ENCODE measurements at regions not wholly inside any gene's neighbourhood (a gene's known extent, or its start where the extent isn't known, plus 50 kb on each side); places are given as distances from the start of the nearest gene placed in this dataset.
A peak's percentile ranks its signal among the peaks of the same experiment; 100 is the strongest.
"Not testable (repeated sequence)": the region's sequence is repeated elsewhere in the genome, so short reads cannot be mapped to it uniquely, and the experiment has no call there.

DNA sequence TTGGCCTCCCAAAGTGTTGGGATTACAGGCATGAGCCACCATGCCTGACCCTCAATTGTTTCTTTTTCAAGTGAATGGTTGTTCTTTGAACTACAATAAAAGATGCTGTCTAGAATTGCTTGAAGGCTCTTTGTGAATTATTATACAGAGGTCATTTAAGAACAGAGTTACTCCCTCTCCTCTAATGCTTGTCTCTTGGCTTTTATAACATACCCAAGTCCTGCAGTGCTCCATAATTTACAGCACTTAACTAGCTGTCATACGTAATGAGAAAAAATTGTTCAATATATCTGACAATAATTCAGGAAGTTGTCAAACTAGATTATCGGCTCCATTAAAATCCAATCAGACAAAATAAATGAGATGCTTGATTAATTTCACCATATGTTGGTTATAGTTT is 823.0 kb upstream of the ATXN7L3B start:
- no peak overlapping the region for H3K27ac ChIP-seq
- no peaks in the 10 kb centered on the region for H3K9me3 ChIP-seq (replicated peaks)
- H3K4me3 ChIP-seq, result no peak overlapping the region
- DNase-seq, result no peak
- no peaks in the 10 kb centered on the region for H3K4me1 ChIP-seq
- H3K27me3 ChIP-seq, result no peaks in the 10 kb centered on the region
- no peaks in the 10 kb centered on the region for H3K36me3 ChIP-seq

DNA sequence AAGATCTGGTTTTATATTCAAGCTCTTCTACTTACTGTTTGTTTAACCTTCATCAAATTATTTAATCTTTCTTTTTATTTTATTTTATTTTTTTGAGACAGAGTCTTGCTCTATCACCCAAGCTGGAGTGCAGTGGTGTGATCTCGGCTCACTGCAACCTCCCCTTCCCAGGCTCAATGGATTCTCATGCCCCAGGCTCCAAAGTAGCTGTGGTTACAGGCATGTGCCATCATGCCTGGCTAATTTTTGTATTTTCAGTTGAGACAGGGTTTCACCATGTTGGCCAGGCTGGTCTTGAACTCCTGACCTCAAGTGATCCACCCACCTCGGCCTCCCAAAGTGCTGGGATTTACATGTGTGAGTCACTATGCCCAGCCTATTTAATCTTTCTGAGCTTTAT is 821.5 kb upstream of the ATXN7L3B start:
- not testable (repeated sequence) for H3K27me3 ChIP-seq; H3K27ac ChIP-seq; H3K4me3 ChIP-seq; H3K4me1 ChIP-seq; H3K9me3 ChIP-seq (replicated peaks); DNase-seq; H3K36me3 ChIP-seq

DNA sequence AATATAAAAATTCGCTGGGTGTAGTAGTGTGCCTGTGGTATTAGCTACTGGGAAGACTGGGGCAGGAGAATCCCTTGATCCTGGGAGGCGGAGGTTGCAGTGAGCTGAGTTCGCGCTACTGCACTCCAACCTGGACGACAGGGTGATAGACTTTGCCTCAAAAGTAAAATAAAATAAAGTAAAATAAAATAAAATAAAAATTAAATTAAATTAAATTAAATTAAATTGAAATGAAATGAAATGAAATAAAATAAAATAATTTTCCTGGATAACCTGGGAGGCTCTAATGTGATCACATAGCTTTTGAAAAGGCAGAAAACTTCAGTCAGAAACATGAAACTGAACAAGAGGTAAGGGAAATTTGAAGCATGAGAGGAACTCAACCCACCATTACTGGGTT is 818.4 kb upstream of the ATXN7L3B start:
- no peak for DNase-seq
- H3K4me3 ChIP-seq, result no peak overlapping the region
- no peaks in the 10 kb centered on the region for H3K4me1 ChIP-seq
- H3K9me3 ChIP-seq (replicated peaks), result no peaks in the 10 kb centered on the region
- H3K27me3 ChIP-seq, result no peaks in the 10 kb centered on the region
- H3K36me3 ChIP-seq, result no peaks in the 10 kb centered on the region
- H3K27ac ChIP-seq, result no peak overlapping the region

DNA sequence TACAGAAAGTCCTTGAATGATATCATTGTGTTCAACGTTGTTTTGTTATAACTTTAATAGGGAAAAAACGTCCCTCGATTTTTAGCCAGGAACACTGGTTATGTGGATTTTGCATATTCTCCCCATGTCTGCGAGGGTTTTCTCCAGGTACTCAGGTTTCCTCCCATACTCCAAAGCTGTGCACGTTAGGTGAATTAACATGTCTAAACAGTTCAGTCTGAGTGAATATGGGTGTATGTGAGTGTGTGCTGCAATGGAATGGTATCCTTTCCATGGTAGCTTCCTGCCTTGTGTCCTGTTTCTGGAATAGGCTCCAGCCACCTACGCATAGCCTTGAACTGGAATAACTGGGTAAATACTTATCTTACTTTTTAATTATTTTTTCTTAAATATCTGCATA is 810.8 kb upstream of the ATXN7L3B start:
- no peaks in the 10 kb centered on the region for H3K9me3 ChIP-seq (replicated peaks)
- DNase-seq, result no peak
- H3K36me3 ChIP-seq, result no peaks in the 10 kb centered on the region
- H3K4me3 ChIP-seq, result no peak overlapping the region
- no peak overlapping the region for H3K27ac ChIP-seq
- H3K4me1 ChIP-seq, result no peaks in the 10 kb centered on the region
- H3K27me3 ChIP-seq, result no peaks in the 10 kb centered on the region

DNA sequence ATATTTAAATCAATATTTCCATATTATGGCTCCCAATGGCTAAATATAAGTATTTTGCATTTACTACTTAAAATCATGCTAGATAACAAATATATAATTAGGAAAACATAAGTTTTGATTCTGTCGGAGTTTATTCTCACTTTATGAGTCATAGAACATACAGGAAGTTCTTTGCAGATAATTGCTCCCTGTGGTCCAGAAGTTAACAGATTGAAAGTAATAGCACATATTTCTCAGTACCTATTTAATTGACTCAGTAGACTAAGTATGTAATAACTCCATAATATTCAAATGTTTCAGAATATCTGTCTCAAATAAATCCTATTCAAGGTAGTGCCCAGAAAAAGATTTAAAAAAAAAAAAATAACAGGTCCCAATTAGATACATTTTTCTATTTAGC is 806.0 kb upstream of the ATXN7L3B start:
- DNase-seq, result no peak
- no peaks in the 10 kb centered on the region for H3K27me3 ChIP-seq
- no peaks in the 10 kb centered on the region for H3K9me3 ChIP-seq (replicated peaks)
- H3K36me3 ChIP-seq, result no peaks in the 10 kb centered on the region
- no peak overlapping the region for H3K27ac ChIP-seq
- no peaks in the 10 kb centered on the region for H3K4me1 ChIP-seq
- no peak overlapping the region for H3K4me3 ChIP-seq

DNA sequence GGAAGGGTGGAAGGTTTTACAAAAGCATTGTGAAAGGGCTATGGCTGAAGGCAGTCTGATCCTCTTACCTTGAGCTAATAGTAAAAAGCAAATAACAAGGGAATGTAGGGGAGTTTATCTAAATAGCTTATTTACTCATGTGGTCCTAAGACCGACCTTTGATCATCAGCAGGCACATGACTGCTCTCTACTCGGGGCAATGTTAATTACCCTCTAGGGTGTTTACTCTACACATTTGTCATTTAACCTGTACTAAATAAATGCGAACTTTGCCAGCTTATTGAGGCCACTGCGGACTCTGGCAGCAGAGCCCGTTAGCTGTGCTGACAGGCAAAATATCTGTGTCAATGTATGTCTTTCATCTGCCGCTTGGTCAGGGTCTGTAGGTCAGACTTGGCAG is 768.3 kb upstream of the ATXN7L3B start:
- Histone ChIP-seq H3K27ac (no peak overlapping the region), H3K27me3 (no peaks in the 10 kb centered on the region), H3K36me3 (no peaks in the 10 kb centered on the region), H3K9me3 (replicated peaks) (no peaks in the 10 kb centered on the region), H3K4me1 (no peaks in the 10 kb centered on the region), H3K4me3 (no peak overlapping the region)
- DNase-seq, result peak in 1 of 2 experiments; percentile 4

DNA sequence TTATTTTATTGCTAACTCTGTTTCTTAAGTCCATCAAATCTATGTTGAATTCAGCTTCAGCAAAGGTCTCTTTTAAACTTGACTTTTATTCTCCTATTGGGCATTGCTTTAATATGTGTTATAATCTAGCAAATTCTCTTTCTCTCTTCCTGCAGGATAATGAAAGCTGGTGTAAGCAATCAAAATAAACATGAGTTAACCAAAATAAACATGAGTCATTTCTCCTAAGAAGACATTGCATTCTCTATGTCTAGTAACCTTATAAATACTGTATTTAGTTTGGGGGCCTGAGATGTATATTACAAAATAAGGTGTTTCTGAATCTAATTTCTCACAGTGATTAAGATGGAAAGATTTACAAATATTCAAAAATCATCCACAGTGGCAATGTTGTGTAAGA is 739.1 kb upstream of the ATXN7L3B start:
- H3K27ac ChIP-seq, result no peak overlapping the region
- H3K9me3 ChIP-seq (replicated peaks), result no peaks in the 10 kb centered on the region
- H3K4me1 ChIP-seq, result no peaks in the 10 kb centered on the region
- H3K4me3 ChIP-seq, result no peak overlapping the region
- no peak for DNase-seq
- H3K36me3 ChIP-seq, result no peaks in the 10 kb centered on the region
- H3K27me3 ChIP-seq, result no peaks in the 10 kb centered on the region

DNA sequence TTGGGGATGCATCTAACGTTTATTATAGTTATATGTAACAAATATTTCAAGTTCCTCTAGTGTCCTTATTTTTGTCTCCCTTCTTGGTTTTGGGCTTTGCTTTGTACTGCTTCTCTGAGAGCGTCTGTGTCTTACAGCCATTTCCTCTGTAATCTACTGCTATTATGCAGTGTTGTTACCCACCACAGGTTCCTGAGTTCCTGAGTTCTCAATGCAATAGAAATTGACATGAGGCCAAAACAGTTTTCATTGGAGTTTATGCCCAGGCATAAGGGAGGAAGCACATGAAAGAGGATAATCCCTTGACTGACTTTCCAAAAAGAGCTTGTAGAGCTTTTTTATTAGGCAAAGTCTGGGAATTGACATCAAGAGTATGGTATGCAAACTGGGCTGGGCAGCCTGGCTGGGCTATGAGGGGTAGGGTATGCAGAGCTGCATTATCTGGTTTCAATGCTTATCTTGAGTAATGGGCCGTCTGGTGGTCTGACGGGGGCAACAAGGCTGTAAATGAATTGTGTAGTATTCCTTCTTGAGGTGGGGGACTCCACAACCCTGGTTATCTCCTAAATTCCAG is 722.5 kb upstream of the ATXN7L3B start:
- H3K9me3 ChIP-seq (replicated peaks), result no peaks in the 10 kb centered on the region
- DNase-seq, result no peak
- no peaks in the 10 kb centered on the region for H3K4me1 ChIP-seq
- H3K27me3 ChIP-seq, result no peaks in the 10 kb centered on the region
- no peak overlapping the region for H3K4me3 ChIP-seq
- no peak overlapping the region for H3K27ac ChIP-seq
- H3K36me3 ChIP-seq, result no peaks in the 10 kb centered on the region

DNA sequence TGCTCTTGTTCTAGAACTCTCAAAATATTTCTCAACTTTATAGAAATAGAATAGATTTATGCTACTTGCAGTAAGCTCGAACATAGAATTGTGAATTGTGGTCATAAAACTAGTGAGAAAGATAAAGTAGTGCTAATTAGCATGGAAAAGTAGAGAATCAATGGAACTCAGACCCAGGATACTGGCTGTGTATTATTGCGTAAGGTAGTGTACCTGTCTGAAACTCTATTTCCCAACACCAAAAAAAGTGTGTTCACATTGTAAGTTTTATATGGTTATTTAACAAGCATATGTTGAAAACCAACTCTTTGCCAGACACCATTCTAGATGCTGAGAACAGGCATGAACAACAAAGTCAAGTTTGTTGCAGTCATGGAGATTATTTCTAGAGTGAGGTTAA is 720.5 kb upstream of the ATXN7L3B start:
- no peaks in the 10 kb centered on the region for H3K9me3 ChIP-seq (replicated peaks)
- no peak for DNase-seq
- H3K36me3 ChIP-seq, result no peaks in the 10 kb centered on the region
- no peaks in the 10 kb centered on the region for H3K27me3 ChIP-seq
- H3K27ac ChIP-seq, result no peak overlapping the region
- no peak overlapping the region for H3K4me3 ChIP-seq
- no peaks in the 10 kb centered on the region for H3K4me1 ChIP-seq

DNA sequence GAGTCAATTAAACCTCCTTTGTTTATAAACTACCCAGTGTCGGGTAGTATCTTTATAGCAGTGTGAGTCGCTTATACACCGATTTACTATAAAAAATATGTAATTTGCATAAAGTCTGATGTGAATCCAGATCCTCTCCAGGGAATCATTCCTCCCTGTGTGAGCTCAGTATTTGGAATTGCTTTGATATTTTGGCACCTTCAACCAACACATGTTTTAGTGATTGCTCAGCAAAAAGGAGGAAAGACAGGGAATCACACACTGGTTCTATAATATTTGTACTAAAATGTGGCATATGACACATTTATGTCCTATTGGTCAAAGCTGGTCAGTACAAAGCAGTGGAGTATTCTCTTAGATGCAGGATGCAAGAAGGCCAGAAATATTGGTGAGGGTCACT is 703.9 kb upstream of the ATXN7L3B start:
- Histone ChIP-seq H3K27ac (no peak overlapping the region), H3K36me3 (no peaks in the 10 kb centered on the region), H3K4me1 (no peaks in the 10 kb centered on the region), H3K9me3 (replicated peaks) (no peaks in the 10 kb centered on the region), H3K27me3 (no peaks in the 10 kb centered on the region), H3K4me3 (no peak overlapping the region)
- DNase-seq, result no peak

DNA sequence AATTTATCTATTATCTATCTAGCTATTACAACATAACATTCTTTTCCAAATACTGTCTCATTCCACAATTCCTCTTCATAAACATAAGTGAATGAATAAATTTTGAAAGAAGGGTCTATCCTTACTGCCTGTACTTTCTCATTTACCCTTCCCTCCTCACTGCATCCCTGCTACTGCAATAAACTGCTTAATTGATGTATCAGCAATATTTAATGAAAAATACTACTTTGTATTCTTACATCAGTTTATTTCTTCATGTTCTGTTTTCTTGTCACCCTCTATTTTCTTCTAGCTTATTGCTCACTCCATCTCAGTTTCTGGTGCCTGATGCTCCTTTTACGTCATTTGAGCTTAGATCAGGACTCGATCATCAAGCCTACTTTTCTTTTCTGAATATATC is 695.7 kb upstream of the ATXN7L3B start:
- no peak overlapping the region for H3K27ac ChIP-seq
- no peaks in the 10 kb centered on the region for H3K9me3 ChIP-seq (replicated peaks)
- H3K4me3 ChIP-seq, result no peak overlapping the region
- DNase-seq, result no peak
- no peaks in the 10 kb centered on the region for H3K36me3 ChIP-seq
- no peaks in the 10 kb centered on the region for H3K4me1 ChIP-seq
- no peaks in the 10 kb centered on the region for H3K27me3 ChIP-seq

DNA sequence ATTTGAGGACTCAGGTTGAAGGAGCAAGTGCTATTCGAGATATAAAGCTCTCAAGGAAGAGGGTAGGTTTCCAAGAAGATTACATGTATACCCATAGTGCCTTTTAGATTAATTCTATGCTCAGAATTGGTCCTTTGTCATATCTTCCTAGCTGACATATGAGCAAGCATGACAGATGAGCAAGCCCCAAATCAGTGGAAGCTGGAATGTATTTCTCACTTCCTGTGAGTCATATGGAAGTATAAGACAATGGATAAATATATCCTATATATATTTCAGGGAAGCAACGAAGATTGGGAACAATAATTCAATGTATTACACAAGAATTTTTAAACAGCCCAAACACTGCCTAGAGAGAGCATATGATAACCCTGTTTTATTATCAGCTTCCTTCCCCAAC is 674.1 kb upstream of the ATXN7L3B start:
- Histone ChIP-seq H3K27me3 (no peaks in the 10 kb centered on the region), H3K9me3 (replicated peaks) (no peaks in the 10 kb centered on the region), H3K4me3 (no peak overlapping the region), H3K36me3 (no peaks in the 10 kb centered on the region), H3K27ac (no peak overlapping the region), H3K4me1 (no peaks in the 10 kb centered on the region)
- peak in 1 of 2 experiments; percentile 1 for DNase-seq

DNA sequence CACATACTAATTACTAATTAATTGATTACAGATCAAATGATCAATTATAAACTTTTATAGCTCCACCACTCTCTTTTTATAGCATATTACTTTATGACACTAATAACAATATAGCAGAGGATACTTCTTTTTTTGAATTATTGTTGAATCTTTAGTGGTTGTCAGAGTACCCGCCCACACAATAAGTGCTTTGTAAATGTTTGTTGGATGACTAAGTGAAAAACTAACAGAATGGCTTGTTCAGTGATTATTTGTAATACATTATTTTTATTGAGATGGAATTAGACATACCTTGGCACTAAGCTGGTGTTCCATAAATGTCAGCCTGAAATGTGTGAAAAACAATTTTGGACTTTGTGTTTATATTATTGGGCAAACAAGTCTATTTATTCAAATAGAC is 670.5 kb upstream of the ATXN7L3B start:
- Histone ChIP-seq H3K27ac (no peak overlapping the region), H3K4me1 (no peaks in the 10 kb centered on the region), H3K4me3 (no peak overlapping the region), H3K27me3 (no peaks in the 10 kb centered on the region), H3K9me3 (replicated peaks) (no peaks in the 10 kb centered on the region), H3K36me3 (no peaks in the 10 kb centered on the region)
- no peak for DNase-seq

DNA sequence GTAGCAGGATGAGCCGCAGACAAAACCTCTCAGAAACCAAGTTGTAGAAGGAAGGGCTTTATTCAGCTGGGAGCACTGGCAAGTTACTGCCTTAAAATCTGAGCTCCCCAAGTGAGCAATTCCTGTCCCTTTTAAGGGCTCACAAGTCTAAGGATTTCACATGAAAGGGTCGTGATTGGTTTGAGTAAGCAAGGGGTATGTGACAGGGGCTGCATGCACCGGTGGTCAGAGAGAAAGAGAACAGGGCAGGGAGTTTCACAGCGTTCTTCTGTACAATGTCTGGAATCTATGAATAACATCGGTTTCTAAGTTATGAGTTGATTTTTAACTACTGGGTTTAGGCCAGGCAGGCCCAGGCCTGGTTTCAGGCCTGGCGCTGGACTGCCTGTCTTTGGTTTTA is 660.3 kb upstream of the ATXN7L3B start:
- DNase-seq, H3K27ac ChIP-seq: not testable (repeated sequence)

DNA sequence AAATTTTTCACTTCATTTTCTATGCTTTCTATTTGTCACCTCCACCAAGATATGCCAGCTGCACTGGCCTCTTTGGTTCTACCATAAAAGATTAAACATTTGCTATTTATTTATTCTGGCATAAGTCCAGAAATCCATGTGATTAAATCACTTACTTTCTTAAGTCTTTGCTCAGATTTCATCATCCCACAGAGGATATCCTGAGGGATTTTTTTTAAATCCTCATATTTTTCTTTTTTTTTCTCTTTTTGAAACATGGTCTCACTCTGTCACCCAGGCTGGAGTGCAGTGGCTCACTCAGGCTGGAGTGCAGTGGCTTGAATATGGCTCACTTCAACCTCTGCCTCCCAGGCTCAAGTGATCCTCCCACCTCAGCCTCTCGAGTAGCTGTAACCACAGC is 645.4 kb upstream of the ATXN7L3B start:
- Histone ChIP-seq H3K36me3 (no peaks in the 10 kb centered on the region), H3K4me3 (no peak overlapping the region), H3K27ac (no peak overlapping the region), H3K9me3 (replicated peaks) (no peaks in the 10 kb centered on the region), H3K27me3 (no peaks in the 10 kb centered on the region), H3K4me1 (peaks cover 4% of the 10 kb centered on the region; the same call in 1 of the 2 replicates)
- peak; percentile 15 to 44 for DNase-seq

More for the DNA sequence above, 660.3 kb upstream of the ATXN7L3B start:
- H3K4me1 ChIP-seq; H3K4me3 ChIP-seq; H3K36me3 ChIP-seq; H3K27me3 ChIP-seq; H3K9me3 ChIP-seq (replicated peaks): not testable (repeated sequence)

DNA sequence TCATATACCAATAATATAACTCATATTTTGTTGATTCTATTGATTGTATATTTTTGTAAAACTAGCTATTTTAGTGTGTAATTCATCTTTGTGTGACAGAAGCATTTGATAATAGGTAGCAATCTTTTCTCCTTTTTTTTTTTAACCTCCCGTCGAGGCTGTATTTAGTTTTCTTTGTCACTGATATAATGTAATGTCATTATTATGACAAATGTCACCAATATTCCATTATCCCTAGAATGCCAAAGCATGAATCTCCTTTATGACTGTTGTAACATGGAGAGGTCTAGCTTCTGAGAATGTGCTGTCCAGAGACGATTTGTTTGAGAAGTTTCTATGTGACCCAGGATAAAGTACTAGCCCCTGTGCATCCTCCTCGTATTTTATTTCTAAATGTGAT is 639.0 kb upstream of the ATXN7L3B start:
- Histone ChIP-seq H3K4me3 (no peak overlapping the region), H3K27me3 (no peaks in the 10 kb centered on the region), H3K27ac (no peak overlapping the region), H3K4me1 (no peaks in the 10 kb centered on the region), H3K36me3 (no peaks in the 10 kb centered on the region), H3K9me3 (replicated peaks) (no peaks in the 10 kb centered on the region)
- no peak for DNase-seq

DNA sequence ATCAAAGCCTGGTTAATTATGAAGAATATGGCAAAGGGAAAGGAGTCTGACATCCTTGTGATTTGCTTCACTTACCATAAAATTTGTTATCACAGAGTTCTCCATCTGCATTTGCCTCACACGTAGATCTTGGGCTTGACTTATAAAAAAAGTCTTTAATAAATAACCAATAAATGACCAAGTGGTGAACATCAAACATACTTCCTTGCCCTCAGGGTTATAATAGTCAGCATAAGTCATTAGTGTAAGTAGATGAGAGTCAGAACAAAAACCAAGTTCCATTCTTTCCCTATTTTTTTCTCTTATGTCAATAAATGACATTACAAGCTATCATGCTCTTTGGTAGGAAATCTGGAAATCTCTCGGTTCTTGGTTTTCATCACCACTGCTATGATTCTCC is 635.4 kb upstream of the ATXN7L3B start:
- H3K9me3 ChIP-seq (replicated peaks), result no peaks in the 10 kb centered on the region
- DNase-seq, result no peak

More for the DNA sequence above, 635.4 kb upstream of the ATXN7L3B start:
- Histone ChIP-seq H3K27me3 (no peaks in the 10 kb centered on the region), H3K27ac (no peak overlapping the region), H3K4me1 (no peaks in the 10 kb centered on the region), H3K36me3 (no peaks in the 10 kb centered on the region), H3K4me3 (no peak overlapping the region)

Data from SJCRH30 (cell line).